ENCODE measurements at regions not wholly inside any gene's neighbourhood (a gene's known extent, or its start where the extent isn't known, plus 50 kb on each side); places are given as distances from the start of the nearest gene placed in this dataset.
"Not testable (repeated sequence)": the region's sequence is repeated elsewhere in the genome, so short reads cannot be mapped to it uniquely, and the experiment has no call there.

GRCh38 chr2:64797881-64798575 lies 144.3 kb upstream of the SERTAD2 start:
- DNase-seq = no peak

DNA sequence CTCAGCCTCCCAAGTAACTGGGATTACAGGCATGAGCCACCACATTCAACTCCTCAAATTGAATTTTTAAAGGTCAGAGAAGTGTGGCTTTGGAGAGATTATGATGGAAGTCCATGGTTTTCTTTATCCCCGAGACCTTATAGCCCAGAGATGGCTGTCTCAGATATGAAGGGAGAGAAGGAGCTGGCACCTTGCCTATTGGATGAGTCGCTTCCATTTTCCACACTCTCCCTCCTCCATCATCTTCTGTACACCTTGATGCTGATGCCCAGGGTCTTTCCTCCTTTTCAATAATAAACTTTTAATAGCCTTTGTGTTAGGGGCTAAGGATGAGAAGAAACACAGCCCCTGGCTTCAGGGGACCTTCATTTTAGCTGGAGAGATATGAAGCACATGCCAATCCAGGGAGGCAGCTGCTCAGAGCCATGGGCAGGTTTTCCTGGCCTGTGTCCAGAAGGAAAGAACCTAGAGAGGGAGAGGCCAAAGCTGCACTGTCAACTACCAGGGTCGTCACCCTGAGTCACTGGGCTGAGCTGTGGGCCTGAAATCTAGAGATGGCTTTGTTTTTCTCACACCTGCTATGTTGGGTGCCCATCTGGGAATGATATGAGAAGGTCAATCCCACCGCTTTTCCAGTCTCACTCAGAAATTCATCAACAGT lies 146.0 kb upstream of the SERTAD2 start:
- no peak for DNase-seq

DNA sequence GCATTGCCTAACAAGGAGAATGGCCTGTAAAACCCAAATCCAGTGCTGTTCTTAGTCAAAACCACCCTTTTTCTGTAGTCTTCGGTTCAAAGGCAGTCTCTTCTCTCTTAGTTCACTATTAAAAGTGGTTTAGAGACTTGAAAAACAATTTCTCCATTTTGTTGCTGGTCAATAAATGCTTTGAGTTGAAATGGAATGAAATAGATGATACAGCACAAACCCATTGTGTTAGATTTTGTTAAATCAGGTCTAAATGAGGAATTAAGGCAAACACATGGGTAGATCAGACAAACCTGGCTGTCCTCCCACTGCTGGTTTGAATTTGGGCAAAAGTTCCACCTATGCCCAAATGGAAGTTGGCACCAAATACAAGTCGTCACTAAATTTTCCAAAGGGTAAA lies 150.1 kb upstream of the SERTAD2 start:
- no peak for DNase-seq

DNA sequence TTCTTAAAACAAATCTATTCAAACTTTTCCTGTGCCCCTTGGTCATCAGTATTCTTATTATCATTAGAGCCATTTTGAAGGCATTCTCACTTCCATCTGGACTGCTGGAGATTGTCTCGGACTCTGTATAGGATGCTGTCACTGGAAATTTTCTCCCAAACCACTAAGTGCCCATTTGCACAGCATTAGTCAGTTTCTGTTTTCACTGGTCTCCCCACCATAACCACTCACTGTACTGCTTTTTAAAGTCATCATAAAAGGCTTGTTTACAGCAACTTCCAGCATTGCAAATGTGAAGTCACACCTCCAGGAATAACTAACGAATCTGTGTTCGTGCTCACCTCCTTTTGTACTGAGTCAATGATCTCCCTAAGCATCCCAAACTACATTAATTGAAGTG lies 150.9 kb upstream of the SERTAD2 start:
- no peak for DNase-seq

DNA sequence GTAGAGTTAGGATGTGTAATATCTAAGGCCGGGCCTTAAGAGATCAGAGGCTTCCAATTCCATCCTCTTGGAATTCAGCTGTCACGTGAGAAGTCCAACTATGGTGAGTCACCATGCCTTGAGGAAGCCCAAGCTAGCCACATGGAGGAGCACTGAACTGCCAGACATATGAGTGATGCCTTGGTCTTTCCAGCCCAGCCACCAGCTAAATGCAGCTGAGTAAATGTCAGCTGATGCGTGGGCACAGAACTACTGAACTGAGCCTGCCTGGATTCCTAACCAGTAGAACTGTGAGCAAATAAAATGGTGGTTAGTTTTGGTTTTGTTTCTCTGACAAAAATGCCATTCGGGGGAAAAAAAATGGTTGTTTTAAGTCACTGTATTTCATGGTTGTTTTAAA lies 153.7 kb upstream of the SERTAD2 start:
- DNase-seq = no peak

GRCh38 chr2:64808092-64808491 lies 154.4 kb upstream of the SERTAD2 start:
- no peak for DNase-seq

GRCh38 chr2:64808754-64809153 lies 155.0 kb upstream of the SERTAD2 start:
- DNase-seq = no peak

- no peak for DNase-seq
These were observed 155.5 kb upstream of the SERTAD2 start for GRCh38 chr2:64809216-64809615.

GRCh38 chr2:64812285-64812684 lies 158.6 kb upstream of the SERTAD2 start:
- no peak for DNase-seq

- DNase-seq = no peak
These were observed 160.3 kb upstream of the SERTAD2 start for GRCh38 chr2:64814007-64814406.

DNA sequence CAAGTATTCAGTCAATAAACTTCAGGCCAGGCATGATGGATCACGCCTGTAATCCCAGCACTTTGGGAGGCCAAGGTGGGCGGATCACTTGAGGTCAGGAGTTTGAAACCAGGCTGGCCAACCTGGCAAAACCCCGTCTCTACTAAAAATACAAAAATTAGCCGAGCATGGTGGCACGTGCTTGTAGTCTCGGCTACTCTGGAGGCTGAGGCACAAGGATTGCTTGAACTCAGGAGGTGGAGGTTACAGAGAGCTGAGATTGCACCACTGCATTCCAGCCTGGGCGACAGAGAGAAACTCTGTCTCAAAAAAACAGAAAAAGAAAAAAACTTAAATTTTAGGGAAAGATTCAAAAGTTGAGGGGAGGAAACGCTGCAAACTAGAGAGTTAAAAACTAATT lies 162.8 kb upstream of the SERTAD2 start:
- DNase-seq = not testable (repeated sequence)

GRCh38 chr2:64817453-64817852 lies 163.7 kb upstream of the SERTAD2 start:
- no peak for DNase-seq

GRCh38 chr2:64818664-64819060 lies 164.9 kb upstream of the SERTAD2 start:
- no peak for DNase-seq

DNA sequence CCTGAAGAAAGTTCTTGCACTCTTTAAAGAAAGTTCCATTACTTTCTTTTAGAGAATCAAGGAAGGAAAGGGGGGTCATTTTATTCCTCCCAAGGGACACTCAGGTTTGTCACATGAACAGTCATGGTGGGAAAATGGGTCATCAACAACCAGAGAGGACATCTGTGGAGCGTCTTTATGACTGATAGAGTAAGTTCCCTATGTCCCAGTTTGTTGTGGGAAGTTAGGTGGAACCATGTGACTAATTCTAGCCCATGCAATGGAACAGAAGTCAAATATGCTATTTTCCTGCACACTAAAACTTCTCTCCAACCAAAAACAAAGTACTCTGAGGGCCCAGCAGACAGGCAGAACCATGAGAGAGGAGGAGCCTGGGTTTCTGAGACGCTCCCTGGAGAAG lies 165.6 kb upstream of the SERTAD2 start:
- no peak for DNase-seq

DNA sequence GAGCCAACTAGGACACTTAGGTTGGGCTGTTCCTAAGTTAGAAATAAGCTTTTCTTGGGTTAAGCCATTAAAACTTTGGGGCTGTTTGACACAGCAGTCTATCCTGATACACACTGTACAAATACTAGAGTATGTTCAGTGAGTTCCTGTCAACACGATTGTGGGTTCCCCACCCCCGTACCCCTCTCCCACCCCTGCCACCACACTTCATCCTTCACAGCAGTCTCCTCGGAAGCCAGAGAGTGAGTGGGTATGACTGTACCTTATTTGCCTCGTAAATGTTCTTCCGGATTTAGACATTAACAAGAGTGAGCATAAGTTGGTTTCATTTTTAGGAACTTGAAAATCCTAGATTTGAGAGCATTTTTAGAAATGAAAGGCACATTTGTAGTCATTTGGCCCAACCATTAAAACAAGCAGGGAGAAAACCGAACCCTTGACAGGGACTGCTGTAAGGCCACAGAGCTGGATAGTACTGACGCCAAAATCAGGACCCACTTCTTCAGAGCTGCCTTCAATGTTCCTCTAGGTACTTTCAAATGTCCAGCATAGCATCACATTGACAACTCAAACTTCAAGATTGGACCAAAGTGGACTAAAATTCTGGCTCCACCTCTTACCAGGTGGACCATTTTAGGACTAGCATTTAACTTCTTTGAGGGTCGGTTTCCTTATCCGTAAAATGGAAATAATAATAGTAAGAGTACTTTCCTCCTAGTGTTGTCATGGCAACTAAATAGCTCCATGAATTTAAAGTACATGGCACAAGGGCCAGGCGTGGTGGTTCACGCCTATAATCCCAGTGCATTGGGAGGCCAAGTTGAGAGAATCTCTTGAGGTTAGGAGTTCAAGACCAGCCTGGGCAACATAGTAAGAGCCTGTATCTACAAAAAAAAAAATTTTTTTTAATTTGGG lies 166.3 kb upstream of the SERTAD2 start:
- no peak for DNase-seq

GRCh38 chr2:64820901-64821300 lies 167.2 kb upstream of the SERTAD2 start:
- no peak for DNase-seq

GRCh38 chr2:64823794-64824193 lies 165.4 kb upstream of the SLC1A4 start:
- DNase-seq = no peak

DNA sequence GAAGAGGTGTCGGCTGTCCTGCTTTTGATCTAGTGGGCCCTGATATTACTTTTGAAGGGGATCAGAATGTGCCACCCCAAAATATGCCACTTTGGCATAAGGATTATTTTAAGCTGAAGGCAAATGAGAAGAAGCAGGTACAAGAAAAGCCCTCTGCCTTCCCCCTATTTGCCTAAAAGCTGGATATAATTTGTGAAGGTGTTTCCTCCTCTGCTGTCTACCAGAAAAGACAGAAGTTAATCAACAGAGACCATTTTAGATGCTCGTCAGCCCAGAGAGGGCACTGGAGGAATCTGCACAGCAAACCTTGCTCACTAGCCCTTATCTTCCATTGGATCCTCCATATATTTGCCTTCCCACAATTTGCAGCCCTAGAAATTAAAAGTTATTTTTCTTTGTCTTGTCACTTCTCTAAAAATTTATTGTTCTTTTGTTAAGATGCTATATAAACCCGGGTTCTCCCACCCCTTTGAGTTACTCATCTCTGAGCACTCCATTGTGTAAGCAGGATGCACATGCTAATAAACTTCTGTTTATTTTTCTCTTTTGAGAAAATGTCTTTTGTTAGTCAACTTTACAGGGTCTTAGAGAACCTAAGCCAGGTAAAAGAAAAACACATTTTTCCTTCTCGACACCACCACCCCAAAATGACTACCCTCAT lies 163.2 kb upstream of the SLC1A4 start:
- no peak for DNase-seq

DNA sequence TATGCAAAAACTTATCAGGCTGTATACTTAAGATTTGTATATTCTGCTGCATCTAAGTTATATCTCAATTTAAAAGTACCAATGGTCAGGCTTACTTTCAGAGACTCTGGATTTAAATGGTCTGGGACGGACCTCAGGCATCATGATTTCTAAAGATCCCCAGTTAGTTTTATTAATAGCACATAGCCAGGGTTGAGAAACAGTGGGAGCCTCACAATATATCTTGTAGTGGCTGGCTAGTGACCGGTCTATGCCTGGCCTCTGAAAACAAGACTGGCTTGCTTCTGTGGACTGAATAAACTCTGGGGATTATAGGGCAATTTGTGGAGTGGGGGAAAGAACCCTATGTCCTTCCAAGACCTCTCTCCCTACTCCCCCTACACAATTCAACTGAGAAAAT lies 162.5 kb upstream of the SLC1A4 start:
- no peak for DNase-seq

- no peak for DNase-seq
These were observed 160.9 kb upstream of the SLC1A4 start for GRCh38 chr2:64828261-64828660.

DNA sequence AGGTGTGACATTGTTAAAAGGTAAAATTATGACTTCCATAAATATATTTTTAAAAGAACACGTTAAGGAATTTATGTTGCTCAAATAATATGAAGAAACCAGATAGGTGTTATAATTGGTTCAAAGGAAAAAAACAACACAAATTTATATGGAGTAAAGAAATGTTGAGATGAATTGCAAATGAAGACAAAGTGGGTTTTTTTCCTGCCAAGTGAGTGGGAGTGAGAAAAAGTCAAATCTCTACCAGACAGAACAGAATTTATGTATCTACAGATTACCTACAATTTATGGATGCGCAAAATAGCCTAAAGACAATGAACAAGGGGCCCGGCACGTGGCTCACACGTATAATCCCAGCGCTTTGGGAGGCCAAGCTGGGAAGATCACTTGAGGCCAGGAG lies 159.7 kb upstream of the SLC1A4 start:
- DNase-seq = no peak

DNA sequence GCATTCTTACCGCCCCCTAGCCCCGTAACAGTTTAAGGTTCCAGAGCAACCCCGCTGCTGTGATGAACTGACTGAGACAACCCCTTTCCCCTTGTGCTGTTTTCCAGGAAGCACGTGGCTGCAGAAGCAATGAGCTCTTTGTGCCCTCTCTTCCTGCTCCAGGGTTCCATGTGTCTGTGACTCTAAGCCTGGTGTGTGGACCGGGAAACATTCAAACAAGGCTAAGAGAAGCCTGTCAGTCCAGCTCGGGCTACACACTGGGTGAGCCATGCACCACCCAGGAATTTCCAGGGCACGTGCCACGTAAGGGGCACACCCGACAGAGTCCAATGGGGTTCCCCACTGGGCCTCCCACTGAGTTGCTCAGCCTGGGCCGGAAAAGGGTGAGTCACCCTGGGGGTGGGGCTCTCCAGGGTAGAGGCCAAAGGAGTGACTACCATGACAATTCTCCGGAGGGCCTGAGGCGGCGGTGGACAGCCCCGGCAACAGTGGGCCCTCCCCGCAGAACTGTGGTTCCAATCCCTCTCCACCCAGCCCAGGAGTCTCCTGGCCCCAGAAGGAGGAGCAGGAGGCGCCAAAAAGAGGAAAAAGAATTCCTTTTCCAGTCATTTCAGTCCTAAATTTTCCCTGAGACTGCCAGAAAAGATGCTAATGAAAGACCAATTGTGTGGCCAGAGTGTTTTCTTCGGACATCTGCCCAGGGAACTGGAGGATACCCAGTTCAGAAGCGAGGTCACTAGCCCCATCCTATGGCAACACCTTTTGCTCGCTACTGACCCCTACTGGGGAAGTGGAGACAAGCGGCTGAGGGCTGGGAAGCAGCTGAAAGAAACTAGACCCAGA lies 157.8 kb upstream of the SLC1A4 start:
- no peak for DNase-seq
